SK-N-SH treated with all-trans-retinoic acid at 6 μM for 48 hours (cell line): ENCODE measurements at regions not wholly inside any gene's neighbourhood (a gene's known extent, or its start where the extent isn't known, plus 50 kb on each side); places are given as distances from the start of the nearest gene placed in this dataset.
"Not testable (repeated sequence)": the region's sequence is repeated elsewhere in the genome, so short reads cannot be mapped to it uniquely, and the experiment has no call there.

Source experiments
- ATAC-seq: fragments of 200-7000 bp; cut with Tn5 transposase; 3 replicates; pipeline ENCODE4 v1.9.1; 2020; ENCODE audit warnings: mild to moderate bottlenecking, moderate library complexity
- ARNTL ChIP-seq: fragments of 450-650 bp; formaldehyde crosslinking; IDR thresholded peaks from 2 replicates; pipeline ENCODE4 v1.5.0; 2020; ENCODE audit warnings: low read depth, mild to moderate bottlenecking, moderate library complexity, borderline replicate concordance
- BACH2 ChIP-seq: fragments of 250-450 bp; sonication (Bioruptor Pico); IDR thresholded peaks from 2 replicates; pipeline ENCODE4 v1.9.0; 2021; ENCODE audit warnings: mild to moderate bottlenecking, borderline replicate concordance
- CSDC2 ChIP-seq: fragments of 250-450 bp; sonication (Bioruptor Pico); IDR thresholded peaks from 2 replicates; pipeline ENCODE4 v1.5.0; 2020; ENCODE audit warnings: mild to moderate bottlenecking, moderate library complexity
- ESRRG ChIP-seq: fragments of 250-450 bp; sonication (Bioruptor Pico); IDR thresholded peaks from 2 replicates; pipeline ENCODE4 v1.6.1; 2021; ENCODE audit warnings: mild to moderate bottlenecking
- GLIS3 ChIP-seq: fragments of 250-450 bp; sonication (Bioruptor Pico); IDR thresholded peaks from 2 replicates; pipeline ENCODE4 v1.5.0; 2020; ENCODE audit warnings: mild to moderate bottlenecking, moderate library complexity
- ISL1 ChIP-seq: fragments of 250-450 bp; sonication (Bioruptor Pico); IDR thresholded peaks from 2 replicates; pipeline ENCODE4 v2.1.2; 2022; ENCODE audit warnings: mild to moderate bottlenecking, moderate library complexity
- OSR1 ChIP-seq: fragments of 250-450 bp; sonication (Bioruptor Pico); IDR thresholded peaks from 2 replicates; pipeline ENCODE4 v1.8.0; 2022; ENCODE audit warnings: moderate library complexity, mild to moderate bottlenecking, inconsistent platforms
- PATZ1 ChIP-seq: fragments of 250-450 bp; sonication (Bioruptor Pico); IDR thresholded peaks from 2 replicates; pipeline ENCODE4 v1.8.0; 2020; ENCODE audit warnings: mild to moderate bottlenecking, moderate library complexity, borderline replicate concordance
- POU6F1 ChIP-seq: fragments of 250-450 bp; sonication (Bioruptor Pico); IDR thresholded peaks from 2 replicates; pipeline ENCODE4 v1.8.0; 2021; ENCODE audit warnings: low read depth, mild to moderate bottlenecking, moderate library complexity, borderline replicate concordance
- PPARA ChIP-seq: fragments of 250-450 bp; sonication (Bioruptor Pico); IDR thresholded peaks from 2 replicates; pipeline ENCODE4 v1.5.0; 2020; ENCODE audit warnings: mild to moderate bottlenecking, borderline replicate concordance
- RARB ChIP-seq: fragments of 250-450 bp; sonication (Bioruptor Pico); IDR thresholded peaks from 2 replicates; pipeline ENCODE4 v1.8.0; 2021; ENCODE audit warnings: mild to moderate bottlenecking, moderate library complexity
- SNAI2 ChIP-seq: fragments of 250-450 bp; sonication (Bioruptor Pico); IDR thresholded peaks from 2 replicates; pipeline ENCODE4 v1.5.0; 2020; ENCODE audit warnings: mild to moderate bottlenecking, moderate library complexity
- TCF4 ChIP-seq: fragments of 250-450 bp; sonication (Bioruptor Pico); IDR thresholded peaks from 2 replicates; pipeline ENCODE4 v1.8.0; 2021; ENCODE audit warnings: mild to moderate bottlenecking, moderate library complexity, borderline replicate concordance
- TOX ChIP-seq: fragments of 250-450 bp; sonication (Bioruptor Pico); IDR thresholded peaks from 2 replicates; pipeline ENCODE4 v1.8.0; 2021; ENCODE audit warnings: mild to moderate bottlenecking, moderate library complexity, borderline replicate concordance
- TSHZ2 ChIP-seq: fragments of 250-450 bp; sonication (Bioruptor Pico); IDR thresholded peaks from 2 replicates; pipeline ENCODE4 v1.5.0; 2020; ENCODE audit warnings: mild to moderate bottlenecking, moderate library complexity
- ZFP3 ChIP-seq: fragments of 250-450 bp; sonication (Bioruptor Pico); IDR thresholded peaks from 2 replicates; pipeline ENCODE4 v1.5.0; 2020; ENCODE audit warnings: mild to moderate bottlenecking, moderate library complexity
- ZFP30 ChIP-seq: fragments of 450-650 bp; formaldehyde crosslinking; IDR thresholded peaks from 2 replicates; pipeline ENCODE4 v1.5.0; 2022; ENCODE audit warnings: mild to moderate bottlenecking, moderate library complexity
- ZNF565 ChIP-seq: fragments of 450-650 bp; formaldehyde crosslinking; conservative IDR thresholded peaks from 2 replicates; pipeline ENCODE4 v1.5.0; 2020; ENCODE audit warnings: low read depth, mild to moderate bottlenecking, moderate library complexity
- ZNF70 ChIP-seq: fragments of 450-650 bp; formaldehyde crosslinking; IDR thresholded peaks from 2 replicates; pipeline ENCODE4 v1.5.0; 2020; ENCODE audit warnings: mild to moderate bottlenecking, moderate library complexity
- ZNF8 ChIP-seq: fragments of 450-650 bp; formaldehyde crosslinking; IDR thresholded peaks from 2 replicates; pipeline ENCODE4 v1.5.0; 2020; ENCODE audit warnings: mild to moderate bottlenecking, moderate library complexity
- TF ChIP-seq, protein P1 (sequence below): fragments of 250-450 bp; sonication (Bioruptor Pico); IDR thresholded peaks from 2 replicates; pipeline ENCODE4 v1.5.1; 2020; ENCODE audit warnings: low read depth, mild to moderate bottlenecking, moderate library complexity
- TF ChIP-seq, protein P2 (sequence below): fragments of 250-450 bp; sonication (Bioruptor Pico); IDR thresholded peaks from 2 replicates; pipeline ENCODE4 v1.5.1; 2021; ENCODE audit warnings: mild to moderate bottlenecking, moderate library complexity

GRCh38 chr6:81933089-81933488, 180.6 kb upstream of the TENT5A start:
- TF ChIP-seq TSHZ2: no peak
- TF ChIP-seq POU6F1 (CRISPR knock-in tag): no peak
- no peak for TF ChIP-seq CSDC2 (CRISPR knock-in tag)
- TF ChIP-seq ZNF70 (CRISPR knock-in tag): no peak
- TF ChIP-seq ZFP3 (CRISPR knock-in tag): no peak
- no peak for TF ChIP-seq ZNF8 (CRISPR knock-in tag)
- no peak for TF ChIP-seq ZFP30
- TF ChIP-seq, protein P1, sequence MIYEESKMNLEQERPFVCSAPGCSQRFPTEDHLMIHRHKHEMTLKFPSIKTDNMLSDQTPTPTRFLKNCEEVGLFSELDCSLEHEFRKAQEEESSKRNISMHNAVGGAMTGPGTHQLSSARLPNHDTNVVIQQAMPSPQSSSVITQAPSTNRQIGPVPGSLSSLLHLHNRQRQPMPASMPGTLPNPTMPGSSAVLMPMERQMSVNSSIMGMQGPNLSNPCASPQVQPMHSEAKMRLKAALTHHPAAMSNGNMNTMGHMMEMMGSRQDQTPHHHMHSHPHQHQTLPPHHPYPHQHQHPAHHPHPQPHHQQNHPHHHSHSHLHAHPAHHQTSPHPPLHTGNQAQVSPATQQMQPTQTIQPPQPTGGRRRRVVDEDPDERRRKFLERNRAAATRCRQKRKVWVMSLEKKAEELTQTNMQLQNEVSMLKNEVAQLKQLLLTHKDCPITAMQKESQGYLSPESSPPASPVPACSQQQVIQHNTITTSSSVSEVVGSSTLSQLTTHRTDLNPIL: no peak
- no peak for TF ChIP-seq ESRRG (CRISPR knock-in tag)
- no peak for TF ChIP-seq RARB
- TF ChIP-seq, protein P2, sequence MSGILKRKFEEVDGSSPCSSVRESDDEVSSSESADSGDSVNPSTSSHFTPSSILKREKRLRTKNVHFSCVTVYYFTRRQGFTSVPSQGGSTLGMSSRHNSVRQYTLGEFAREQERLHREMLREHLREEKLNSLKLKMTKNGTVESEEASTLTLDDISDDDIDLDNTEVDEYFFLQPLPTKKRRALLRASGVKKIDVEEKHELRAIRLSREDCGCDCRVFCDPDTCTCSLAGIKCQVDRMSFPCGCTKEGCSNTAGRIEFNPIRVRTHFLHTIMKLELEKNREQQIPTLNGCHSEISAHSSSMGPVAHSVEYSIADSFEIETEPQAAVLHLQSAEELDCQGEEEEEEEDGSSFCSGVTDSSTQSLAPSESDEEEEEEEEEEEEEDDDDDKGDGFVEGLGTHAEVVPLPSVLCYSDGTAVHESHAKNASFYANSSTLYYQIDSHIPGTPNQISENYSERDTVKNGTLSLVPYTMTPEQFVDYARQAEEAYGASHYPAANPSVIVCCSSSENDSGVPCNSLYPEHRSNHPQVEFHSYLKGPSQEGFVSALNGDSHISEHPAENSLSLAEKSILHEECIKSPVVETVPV (CRISPR knock-in tag): no peak
- no peak for TF ChIP-seq BACH2 (CRISPR knock-in tag)
- TF ChIP-seq PPARA: no peak
- TF ChIP-seq TCF4 (CRISPR knock-in tag): no peak
- TF ChIP-seq TOX (CRISPR knock-in tag): no peak
- no peak for TF ChIP-seq ISL1
- no peak for TF ChIP-seq OSR1 (CRISPR knock-in tag)
- no peak for TF ChIP-seq ZNF565 (CRISPR knock-in tag)
- ATAC-seq: no peak

- not testable (repeated sequence) for ATAC-seq
These were observed 180.0 kb upstream of the TENT5A start for GRCh38 chr6:81932448-81932847.

DNA sequence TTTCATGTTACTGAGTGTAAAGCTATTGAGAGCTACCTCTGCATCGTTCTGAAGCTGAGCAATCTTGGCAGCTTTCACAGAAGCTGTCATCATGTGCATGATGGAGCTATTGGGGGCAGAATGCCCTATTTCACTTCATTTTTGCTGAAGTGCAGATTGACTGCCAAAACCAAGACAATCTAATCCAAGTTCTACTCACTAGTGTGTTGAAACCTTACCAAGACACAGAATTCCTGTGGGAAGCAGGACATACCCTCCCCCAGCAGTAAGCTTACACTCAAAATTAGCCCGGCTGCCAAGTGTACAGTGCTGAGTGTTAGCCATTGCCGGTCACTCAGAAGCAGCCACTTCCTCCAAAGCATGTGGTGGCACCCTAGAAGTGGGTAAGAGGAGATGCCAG, 177.3 kb upstream of the TENT5A start:
- no peak for ATAC-seq
- TF ChIP-seq, protein P1: no peak
- TF ChIP-seq ZFP3 (CRISPR knock-in tag) (no peak), TOX (CRISPR knock-in tag) (no peak), ARNTL (CRISPR knock-in tag) (no peak), ZNF8 (CRISPR knock-in tag) (no peak), OSR1 (CRISPR knock-in tag) (no peak)

DNA sequence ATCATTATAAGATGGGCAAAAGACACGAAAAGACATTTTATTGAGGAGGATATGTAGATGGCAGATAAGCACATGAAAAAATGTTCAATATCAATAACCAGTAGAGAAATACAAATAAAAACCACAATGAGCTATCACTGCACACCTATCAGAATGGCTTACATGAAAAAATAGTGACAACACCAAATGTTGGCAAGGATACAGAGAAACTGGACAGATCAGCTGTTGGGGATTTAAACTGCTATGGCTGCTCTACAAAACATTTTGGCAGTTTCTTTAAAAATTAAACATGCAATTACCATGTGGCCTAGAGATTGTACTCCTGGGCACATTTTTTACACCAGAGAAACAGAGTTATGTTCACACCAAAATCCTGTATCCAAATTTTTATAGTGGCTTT, 172.7 kb upstream of the TENT5A start:
- ATAC-seq: no peak
- TF ChIP-seq ISL1 (no peak), TCF4 (CRISPR knock-in tag) (no peak), SNAI2 (CRISPR knock-in tag) (no peak), GLIS3 (CRISPR knock-in tag) (no peak), PATZ1 (CRISPR knock-in tag) (no peak), ZNF565 (CRISPR knock-in tag) (no peak), ESRRG (CRISPR knock-in tag) (no peak), ZFP30 (no peak), ZNF70 (CRISPR knock-in tag) (no peak), PPARA (no peak), ARNTL (CRISPR knock-in tag) (no peak)
- TF ChIP-seq, protein P2 (CRISPR knock-in tag): no peak
- TF ChIP-seq, protein P1: no peak
